KBM-7 (cell line): ENCODE measurements at regions not wholly inside any gene's neighbourhood (a gene's known extent, or its start where the extent isn't known, plus 50 kb on each side); places are given as distances from the start of the nearest gene placed in this dataset.

Experiments
- DNase-seq: peaks from one replicate; pipeline ENCODE4 v3.0.0-alpha.2; 2015
- in situ Hi-C: fragments of 300-500 bp; cut with MboI; formaldehyde crosslinking; loops from 2 replicates; pipeline ENCODE4 v1.14.3; 2020; ENCODE audit warnings: low sequenced_read_pairs, low pct_unique_long_range_greater_than_20kb, mixed read lengths

GRCh38 chr10:89829262-89829886, 128.0 kb downstream of the KIF20B start:
- in situ Hi-C loops, result no loop called here
- DNase-seq, result no peak

GRCh38 chr10:89829887-89830269, 128.5 kb downstream of the KIF20B start:
- DNase-seq, result no peak
- in situ Hi-C loops, result no loop called here

- in situ Hi-C loops, result no loop called here
- no peak for DNase-seq
Observed at GRCh38 chr10:89830624-89831023, 129.2 kb downstream of the KIF20B start.

GRCh38 chr10:89836840-89837164, 135.4 kb downstream of the KIF20B start:
- in situ Hi-C loops, result no loop called here
- DNase-seq, result no peak

- in situ Hi-C loops, result no loop called here
- DNase-seq, result no peak
Observed at GRCh38 chr10:89837165-89838043, 136.0 kb downstream of the KIF20B start.

GRCh38 chr10:89838044-89838615, 136.7 kb downstream of the KIF20B start:
- in situ Hi-C loops, result no loop called here
- no peak for DNase-seq

GRCh38 chr10:89845541-89846280, 144.3 kb downstream of the KIF20B start:
- in situ Hi-C loops, result no loop called here
- no peak for DNase-seq

GRCh38 chr10:89846281-89846630, 144.9 kb downstream of the KIF20B start:
- in situ Hi-C loops, result no loop called here
- DNase-seq, result no peak

- DNase-seq, result no peak
- in situ Hi-C loops, result no loop called here
Observed at GRCh38 chr10:89846786-89847185, 145.4 kb downstream of the KIF20B start.

GRCh38 chr10:89852872-89853271, 151.5 kb downstream of the KIF20B start:
- no peak for DNase-seq
- in situ Hi-C loops, result no loop called here

- in situ Hi-C loops, result no loop called here
- DNase-seq, result no peak
Observed at GRCh38 chr10:89853781-89854191, 152.4 kb downstream of the KIF20B start.

- no peak for DNase-seq
- in situ Hi-C loops, result no loop called here
Observed at GRCh38 chr10:89857431-89858042, 156.1 kb downstream of the KIF20B start.

GRCh38 chr10:89861199-89861573, 159.8 kb downstream of the KIF20B start:
- DNase-seq, result no peak
- in situ Hi-C loops, result no loop called here

GRCh38 chr10:89861584-89862301, 160.4 kb downstream of the KIF20B start:
- no peak for DNase-seq
- in situ Hi-C loops, result no loop called here

GRCh38 chr10:89867964-89868363, 166.6 kb downstream of the KIF20B start:
- no peak for DNase-seq

GRCh38 chr10:89869180-89869579, 167.8 kb downstream of the KIF20B start:
- in situ Hi-C loops, result no loop called here
- no peak for DNase-seq

More at GRCh38 chr10:89867964-89868363, 166.6 kb downstream of the KIF20B start:
- in situ Hi-C loops, result no loop called here

- no peak for DNase-seq
- in situ Hi-C loops, result no loop called here
Observed at GRCh38 chr10:89869592-89870156, 168.3 kb downstream of the KIF20B start.

GRCh38 chr10:89870936-89871335, 169.5 kb downstream of the KIF20B start:
- in situ Hi-C loops, result no loop called here
- DNase-seq, result no peak

GRCh38 chr10:89873055-89873454, 171.7 kb downstream of the KIF20B start:
- no peak for DNase-seq
- in situ Hi-C loops, result no loop called here
